ENCODE measurements at regions not wholly inside any gene's neighbourhood (a gene's known extent, or its start where the extent isn't known, plus 50 kb on each side); places are given as distances from the start of the nearest gene placed in this dataset.
A peak's percentile ranks its signal among the peaks of the same experiment; 100 is the strongest.
"Not testable (repeated sequence)": the region's sequence is repeated elsewhere in the genome, so short reads cannot be mapped to it uniquely, and the experiment has no call there.

- ATAC-seq, result no peak
- H3K4me1 ChIP-seq (ENCODE audit: control insufficient read depth, insufficient read depth, low read length), result no peaks in the 10 kb centered on the region
- H3K4me3 ChIP-seq (ENCODE audit: low read length), result no peak overlapping the region
- intact Hi-C loops (cut with DNase I), result no loop called here
- DNase-seq, result no peak
- H3K27ac ChIP-seq (ENCODE audit: low read length), result no peak overlapping the region
- H3K9me3 ChIP-seq (ENCODE audit: control insufficient read depth, low read length), result no peaks in the 10 kb centered on the region
- no peaks in the 10 kb centered on the region for H3K27me3 ChIP-seq (ENCODE audit: control insufficient read depth, insufficient read depth)
- 92% methylated on average over 9 of the region's 9 CpGs for WGBS
These were observed 63.4 kb upstream of the PMEPA1 start for GRCh38 chr20:57773059-57773815.

- no peaks in the 10 kb centered on the region for H3K27me3 ChIP-seq (ENCODE audit: control insufficient read depth, insufficient read depth)
- 65% methylated on average over 15 of the region's 15 CpGs for WGBS
- no peaks in the 10 kb centered on the region for H3K4me1 ChIP-seq (ENCODE audit: control insufficient read depth, insufficient read depth, low read length)
- H3K27ac ChIP-seq (ENCODE audit: low read length), result no peak overlapping the region
- H3K4me3 ChIP-seq (ENCODE audit: low read length), result no peak overlapping the region
- peak in 1 of 2 donors; percentile 68 for ATAC-seq
- no peak for DNase-seq
- H3K9me3 ChIP-seq (ENCODE audit: control insufficient read depth, low read length), result no peaks in the 10 kb centered on the region
- intact Hi-C loops (cut with DNase I), result no loop called here
These were observed 62.6 kb upstream of the PMEPA1 start for GRCh38 chr20:57772349-57772964.

GRCh38 chr20:57770852-57771720 lies 61.3 kb upstream of the PMEPA1 start:
- DNase-seq (no peak), ATAC-seq (no peak)
- H3K27ac ChIP-seq (ENCODE audit: low read length), result no peak overlapping the region

GRCh38 chr20:57770401-57770800 lies 60.6 kb upstream of the PMEPA1 start:
- H3K4me1 ChIP-seq (ENCODE audit: control insufficient read depth, insufficient read depth, low read length); DNase-seq; H3K4me3 ChIP-seq (ENCODE audit: low read length); H3K27ac ChIP-seq (ENCODE audit: low read length); H3K9me3 ChIP-seq (ENCODE audit: control insufficient read depth, low read length); H3K27me3 ChIP-seq (ENCODE audit: control insufficient read depth, insufficient read depth); ATAC-seq; intact Hi-C loops (cut with DNase I): not testable (repeated sequence)
- 92% methylated on average over 8 of the region's 8 CpGs for WGBS

More at GRCh38 chr20:57770852-57771720, 61.3 kb upstream of the PMEPA1 start:
- H3K4me1 ChIP-seq (ENCODE audit: control insufficient read depth, insufficient read depth, low read length), result no peaks in the 10 kb centered on the region
- H3K9me3 ChIP-seq (ENCODE audit: control insufficient read depth, low read length), result no peaks in the 10 kb centered on the region
- intact Hi-C loops (cut with DNase I), result no loop called here
- no peaks in the 10 kb centered on the region for H3K27me3 ChIP-seq (ENCODE audit: control insufficient read depth, insufficient read depth)
- H3K4me3 ChIP-seq (ENCODE audit: low read length), result no peak overlapping the region
- 86% methylated on average over 15 of the region's 15 CpGs for WGBS

GRCh38 chr20:57769756-57770155 lies 59.9 kb upstream of the PMEPA1 start:
- WGBS, result 47% methylated on average over 5 of the region's 5 CpGs
- ATAC-seq, result peak; percentile 40 to 87
- no peaks in the 10 kb centered on the region for H3K4me1 ChIP-seq (ENCODE audit: control insufficient read depth, insufficient read depth, low read length)

GRCh38 chr20:57768519-57768918 lies 58.7 kb upstream of the PMEPA1 start:
- no peak overlapping the region for H3K4me3 ChIP-seq (ENCODE audit: low read length)
- intact Hi-C loops (cut with DNase I), result no loop called here
- H3K27ac ChIP-seq (ENCODE audit: low read length), result no peak overlapping the region
- H3K4me1 ChIP-seq (ENCODE audit: control insufficient read depth, insufficient read depth, low read length), result no peaks in the 10 kb centered on the region
- DNase-seq (no peak), ATAC-seq (no peak)
- WGBS, result 89% methylated on average over 1 of the region's 1 CpG
- H3K27me3 ChIP-seq (ENCODE audit: control insufficient read depth, insufficient read depth), result no peaks in the 10 kb centered on the region
- peaks cover 2% of the 10 kb centered on the region for H3K9me3 ChIP-seq (ENCODE audit: control insufficient read depth, low read length)

More at GRCh38 chr20:57769756-57770155, 59.9 kb upstream of the PMEPA1 start:
- intact Hi-C loops (cut with DNase I), result no loop called here
- peaks cover under 1% of the 10 kb centered on the region for H3K9me3 ChIP-seq (ENCODE audit: control insufficient read depth, low read length)
- DNase-seq, result peak in 1 of 3 donors; percentile 57
- no peak overlapping the region for H3K27ac ChIP-seq (ENCODE audit: low read length)
- H3K4me3 ChIP-seq (ENCODE audit: low read length), result no peak overlapping the region
- no peaks in the 10 kb centered on the region for H3K27me3 ChIP-seq (ENCODE audit: control insufficient read depth, insufficient read depth)

- no peak for ATAC-seq
These were observed 57.6 kb upstream of the PMEPA1 start for GRCh38 chr20:57767441-57767840.

GRCh38 chr20:57763235-57763595 lies 53.4 kb upstream of the PMEPA1 start:
- 93% methylated on average over 4 of the region's 4 CpGs for WGBS
- Histone ChIP-seq H3K4me1 (ENCODE audit: control insufficient read depth, insufficient read depth, low read length) (no peaks in the 10 kb centered on the region), H3K4me3 (ENCODE audit: low read length) (no peak overlapping the region), H3K9me3 (ENCODE audit: control insufficient read depth, low read length) (peaks cover 2% of the 10 kb centered on the region), H3K27me3 (ENCODE audit: control insufficient read depth, insufficient read depth) (no peaks in the 10 kb centered on the region), H3K27ac (ENCODE audit: low read length) (no peak overlapping the region)
- ATAC-seq, result no peak
- intact Hi-C loops (cut with DNase I), result no loop called here
- DNase-seq, result no peak

More at GRCh38 chr20:57767441-57767840, 57.6 kb upstream of the PMEPA1 start:
- Histone ChIP-seq H3K27me3 (ENCODE audit: control insufficient read depth, insufficient read depth) (no peaks in the 10 kb centered on the region), H3K4me3 (ENCODE audit: low read length) (no peak overlapping the region), H3K27ac (ENCODE audit: low read length) (no peak overlapping the region), H3K4me1 (ENCODE audit: control insufficient read depth, insufficient read depth, low read length) (no peaks in the 10 kb centered on the region), H3K9me3 (ENCODE audit: control insufficient read depth, low read length) (peaks cover 2% of the 10 kb centered on the region)
- no peak for DNase-seq
- intact Hi-C loops (cut with DNase I), result no loop called here

- Histone ChIP-seq H3K27me3 (ENCODE audit: control insufficient read depth, insufficient read depth) (no peaks in the 10 kb centered on the region), H3K27ac (ENCODE audit: low read length) (no peak overlapping the region), H3K9me3 (ENCODE audit: control insufficient read depth, low read length) (peaks cover 2% of the 10 kb centered on the region), H3K4me3 (ENCODE audit: low read length) (no peak overlapping the region), H3K4me1 (ENCODE audit: control insufficient read depth, insufficient read depth, low read length) (no peaks in the 10 kb centered on the region)
- ATAC-seq, result no peak
- intact Hi-C loops (cut with DNase I), result no loop called here
- WGBS, result 83% methylated on average over 8 of the region's 8 CpGs
- no peak for DNase-seq
These were observed 52.9 kb upstream of the PMEPA1 start for GRCh38 chr20:57762531-57763234.

GRCh38 chr20:57761413-57761734 lies 51.6 kb upstream of the PMEPA1 start:
- intact Hi-C loops (cut with DNase I), result no loop called here
- no peak overlapping the region for H3K27ac ChIP-seq (ENCODE audit: low read length)
- 86% methylated on average over 3 of the region's 3 CpGs for WGBS
- no peak overlapping the region for H3K4me3 ChIP-seq (ENCODE audit: low read length)
- ATAC-seq, result no peak
- peaks cover 4% of the 10 kb centered on the region for H3K9me3 ChIP-seq (ENCODE audit: control insufficient read depth, low read length)
- H3K27me3 ChIP-seq (ENCODE audit: control insufficient read depth, insufficient read depth), result no peaks in the 10 kb centered on the region
- no peaks in the 10 kb centered on the region for H3K4me1 ChIP-seq (ENCODE audit: control insufficient read depth, insufficient read depth, low read length)
- no peak for DNase-seq
